Esophagus squamous epithelium (tissue), 5 donors: ENCODE measurements at regions not wholly inside any gene's neighbourhood (a gene's known extent, or its start where the extent isn't known, plus 50 kb on each side); places are given as distances from the start of the nearest gene placed in this dataset.

ENCODE experiments used
- DNase-seq: peaks from one replicate; lab custom pipeline; 2025; lab: John Stamatoyannopoulos, UW
- H3K27ac ChIP-seq, 4 donors: fragments of 200-600 bp; sonication (generic); one replicate each; pipeline ENCODE4 v1.5.1; 2016 to 2019; ENCODE audit warnings: mild to moderate bottlenecking in 1 of 4
- H3K27me3 ChIP-seq, 4 donors: fragments of 200-600 bp; sonication (generic); 1 replicate in 3 of 4; 2 replicates in 1 of 4; pipeline versions ENCODE4 v1.5.1 to v1.6.0; 2017 to 2021; ENCODE audit warnings: antibody characterized with exemption in 1 of 4
- H3K36me3 ChIP-seq, 3 donors: fragments of 200-600 bp; sonication (generic); one replicate each; pipeline ENCODE4 v1.5.1; 2016 to 2019
- H3K4me1 ChIP-seq, 3 donors: fragments of 200-600 bp; sonication (generic); one replicate each; pipeline ENCODE4 v1.5.1; 2017 to 2019
- H3K4me3 ChIP-seq, 4 donors: fragments of 200-600 bp; sonication (generic); 1 replicate in 3 of 4; 2 replicates in 1 of 4; pipeline ENCODE4 v1.5.1; 2016 to 2019; ENCODE audit warnings: mild to moderate bottlenecking in 2 of 4, moderate library complexity in 1 of 4
- H3K9me3 ChIP-seq, 3 donors: fragments of 200-600 bp; sonication (generic); one replicate each; pipeline ENCODE4 v1.5.1; 2016 to 2019
- CTCF ChIP-seq, 6 experiments: fragments of 450-650 bp in 4 of 6; fragments of 200-600 bp in 2 of 6; sonication (generic) in 2 of 6; IDR thresholded peaks; one replicate each; pipeline ENCODE4 v1.5.1; 2016 to 2019; ENCODE audit warnings: antibody characterized with exemption in 6 of 6, mild to moderate bottlenecking in 4 of 6, moderate library complexity in 4 of 6
- POLR2A ChIP-seq, 4 donors: fragments of 450-650 bp; IDR thresholded peaks; one replicate each; pipeline ENCODE4 v1.6.1; 2017; ENCODE audit warnings: antibody characterized with exemption in 4 of 4, mild to moderate bottlenecking in 4 of 4, moderate library complexity in 3 of 4
- WGBS, 2 donors: methylation state at CpG; one replicate each; pipeline ENCODE4 v1.1.5; 2018; 5-methylcytosine and 5-hydroxymethylcytosine counted together
- intact Hi-C: fragments of 100-400 bp; cut with DNase I; formaldehyde crosslinking; loops from one replicate; pipeline ENCODE4 v1.15.0; 2022
- donor health status: DM: yes; HTN: yes; CAD: no.

GRCh38 chr3:76387000-76387399 lies 601.7 kb upstream of the ZNF717 start:
- no peaks in the 10 kb centered on the region for H3K9me3 ChIP-seq
- 40 to 50% methylated on average over 1 to 2 of the region's 2 CpGs for WGBS, 2 donors
- H3K27me3 ChIP-seq, result no peaks in the 10 kb centered on the region
- no peaks in the 10 kb centered on the region for H3K36me3 ChIP-seq
- intact Hi-C loops, result no loop called here
- DNase-seq, result no peak
- no peak overlapping the region for H3K4me3 ChIP-seq
- no peaks in the 10 kb centered on the region for H3K4me1 ChIP-seq
- no peak for TF ChIP-seq CTCF (IDR thresholded peaks at IDR 0.05)
- TF ChIP-seq POLR2A (IDR thresholded peaks at IDR 0.05), result no peak
- no peak overlapping the region for H3K27ac ChIP-seq

GRCh38 chr3:76400141-76400540 lies 614.8 kb upstream of the ZNF717 start:
- intact Hi-C loops, result no loop called here
- H3K27ac ChIP-seq, result no peak overlapping the region
- H3K4me3 ChIP-seq, result no peak overlapping the region
- H3K36me3 ChIP-seq, result no peaks in the 10 kb centered on the region
- H3K27me3 ChIP-seq, result no peaks in the 10 kb centered on the region
- no peak for DNase-seq
- TF ChIP-seq POLR2A (IDR thresholded peaks at IDR 0.05), result no peak
- TF ChIP-seq CTCF (IDR thresholded peaks at IDR 0.05), result no peak
- WGBS, 2 donors, result 35 to 52% methylated on average over 1 of the region's 1 CpG
- H3K9me3 ChIP-seq, result no peaks in the 10 kb centered on the region
- H3K4me1 ChIP-seq, result no peaks in the 10 kb centered on the region

GRCh38 chr3:76402926-76403325 lies 617.6 kb upstream of the ZNF717 start:
- 28 to 39% methylated on average over 2 of the region's 2 CpGs for WGBS, 2 donors
- Histone ChIP-seq H3K9me3 (no peaks in the 10 kb centered on the region), H3K27me3 (no peaks in the 10 kb centered on the region), H3K4me3 (no peak overlapping the region), H3K4me1 (no peaks in the 10 kb centered on the region), H3K27ac (no peak overlapping the region), H3K36me3 (no peaks in the 10 kb centered on the region)
- no peak for TF ChIP-seq CTCF (IDR thresholded peaks at IDR 0.05)
- TF ChIP-seq POLR2A (IDR thresholded peaks at IDR 0.05), result no peak
- no peak for DNase-seq
- intact Hi-C loops, result no loop called here

- no peak for DNase-seq
- no peak overlapping the region for H3K27ac ChIP-seq
- H3K36me3 ChIP-seq, result no peaks in the 10 kb centered on the region
- H3K4me1 ChIP-seq, result no peaks in the 10 kb centered on the region
- no peak overlapping the region for H3K4me3 ChIP-seq
- 40 to 42% methylated on average over 2 of the region's 2 CpGs for WGBS, 2 donors
- H3K9me3 ChIP-seq, result no peaks in the 10 kb centered on the region
- H3K27me3 ChIP-seq, result no peaks in the 10 kb centered on the region
- intact Hi-C loops, result no loop called here
- TF ChIP-seq POLR2A (IDR thresholded peaks at IDR 0.05), result no peak
- TF ChIP-seq CTCF (IDR thresholded peaks at IDR 0.05), result no peak
These were observed 618.2 kb upstream of the ZNF717 start for GRCh38 chr3:76403556-76403955.

GRCh38 chr3:76405196-76405595 lies 619.8 kb upstream of the ZNF717 start:
- no peak overlapping the region for H3K27ac ChIP-seq
- H3K4me1 ChIP-seq, result no peaks in the 10 kb centered on the region
- no peak for DNase-seq
- 79 to 85% methylated on average over 1 of the region's 1 CpG for WGBS, 2 donors
- TF ChIP-seq POLR2A (IDR thresholded peaks at IDR 0.05), result no peak
- no peak for TF ChIP-seq CTCF (IDR thresholded peaks at IDR 0.05)
- no peaks in the 10 kb centered on the region for H3K27me3 ChIP-seq
- intact Hi-C loops, result no loop called here
- no peaks in the 10 kb centered on the region for H3K9me3 ChIP-seq
- no peaks in the 10 kb centered on the region for H3K36me3 ChIP-seq
- H3K4me3 ChIP-seq, result no peak overlapping the region
